Brain pericyte (primary cell): ENCODE measurements at regions not wholly inside any gene's neighbourhood (a gene's known extent, or its start where the extent isn't known, plus 50 kb on each side); places are given as distances from the start of the nearest gene placed in this dataset.
"Not testable (repeated sequence)": the region's sequence is repeated elsewhere in the genome, so short reads cannot be mapped to it uniquely, and the experiment has no call there.

Experiments
- DNase-seq: peaks from one replicate; pipeline ENCODE4 v3.0.0-alpha.2; 2012; ENCODE audit warnings: low read depth, low spot score

DNA sequence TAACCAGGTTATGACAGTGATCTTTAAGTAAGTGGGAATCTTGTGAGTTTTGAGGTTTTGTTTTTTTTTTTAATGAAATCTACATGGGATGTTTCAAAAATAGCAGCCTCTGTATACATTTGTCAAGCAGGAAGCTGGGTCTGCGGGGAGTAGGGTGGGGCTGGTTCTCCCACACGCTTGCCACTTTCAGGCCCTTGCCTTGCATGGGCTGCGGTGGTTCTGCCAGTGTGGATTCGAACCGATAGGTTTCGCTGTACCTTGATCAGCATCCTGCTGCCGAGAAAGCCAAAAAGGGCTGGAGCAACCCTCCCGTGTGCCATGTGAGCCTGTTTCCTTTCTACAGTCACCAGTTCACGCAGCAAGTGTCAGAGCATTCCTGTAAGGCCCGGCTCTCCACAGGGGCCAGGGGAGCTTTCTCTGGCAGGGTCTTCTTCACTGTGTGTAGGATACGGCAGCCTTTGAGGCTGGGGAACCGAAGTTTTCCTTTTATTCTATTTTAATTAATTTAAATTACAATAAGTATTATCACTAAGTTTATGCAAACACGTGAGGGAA lies 79.2 kb upstream of the SAMD11 start:
- DNase-seq: no peak

DNA sequence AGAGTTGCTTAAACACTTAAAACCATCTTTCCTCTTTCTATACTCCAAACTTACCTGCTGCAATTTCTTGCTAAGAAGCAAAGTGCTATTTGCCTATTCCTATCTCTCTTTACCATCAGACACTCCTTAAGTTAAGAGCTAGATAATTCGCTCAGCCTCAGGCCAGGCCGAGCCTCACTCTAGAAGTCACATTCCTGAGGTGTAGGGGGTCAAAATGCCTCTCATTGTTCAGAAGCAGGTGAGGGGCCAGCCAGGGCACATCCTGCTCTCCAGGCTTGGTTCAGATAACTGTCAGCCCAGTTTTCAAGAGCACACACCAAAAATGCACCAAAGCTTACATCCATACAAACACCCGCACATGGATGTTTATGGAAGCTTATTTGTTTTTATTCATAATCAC lies 78.1 kb upstream of the SAMD11 start:
- not testable (repeated sequence) for DNase-seq

GRCh38 chr1:849873-850272 lies 73.8 kb upstream of the SAMD11 start:
- DNase-seq: not testable (repeated sequence)

- DNase-seq: not testable (repeated sequence)
Measured at GRCh38 chr1:850318-850717, 73.4 kb upstream of the SAMD11 start.

GRCh38 chr1:851398-851797 lies 72.3 kb upstream of the SAMD11 start:
- DNase-seq: not testable (repeated sequence)

DNA sequence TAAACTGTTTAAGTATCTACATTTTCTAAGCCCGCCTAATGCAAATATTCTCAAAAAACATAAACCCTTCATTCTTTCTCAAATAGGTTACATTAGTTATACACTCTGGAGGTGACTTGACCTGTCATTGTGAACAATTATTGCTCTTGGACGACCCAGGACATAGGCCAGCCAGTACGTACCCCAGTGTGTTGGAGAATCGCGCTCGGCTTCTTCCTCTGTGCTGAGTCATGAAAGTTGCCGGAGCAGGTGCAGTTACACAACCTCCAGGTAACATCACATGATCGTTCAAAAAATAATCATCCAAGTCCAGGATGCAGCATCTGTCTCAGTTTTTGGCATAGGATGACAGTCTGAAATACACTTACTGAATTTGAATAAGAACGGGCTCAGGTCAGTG lies 71.9 kb upstream of the SAMD11 start:
- DNase-seq: not testable (repeated sequence)

- DNase-seq: not testable (repeated sequence)
Measured at GRCh38 chr1:855202-855981, 68.3 kb upstream of the SAMD11 start.

- DNase-seq: not testable (repeated sequence)
Measured at GRCh38 chr1:856541-857057, 67.1 kb upstream of the SAMD11 start.

GRCh38 chr1:857926-858648 lies 65.6 kb upstream of the SAMD11 start:
- DNase-seq: not testable (repeated sequence)

DNA sequence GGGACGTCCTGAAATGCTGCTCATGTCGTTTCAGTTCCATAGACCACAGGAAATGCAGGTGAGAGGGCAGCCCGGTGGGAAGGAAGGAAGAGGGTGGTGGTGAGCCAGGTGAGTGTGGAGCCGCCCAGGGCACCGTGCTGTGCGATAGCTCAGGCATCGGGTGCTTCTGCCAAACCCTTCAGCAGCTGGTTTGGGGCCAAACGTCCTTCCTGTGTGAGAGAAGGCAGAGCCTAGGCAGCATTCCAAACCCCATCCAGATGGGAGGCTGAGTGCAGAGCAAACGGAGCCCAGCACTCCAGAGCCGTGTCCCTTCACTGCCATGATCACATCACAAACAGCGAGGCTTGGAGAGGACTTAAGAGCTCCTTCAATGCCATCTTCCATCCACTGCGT lies 65.1 kb upstream of the SAMD11 start:
- DNase-seq: not testable (repeated sequence)

GRCh38 chr1:860941-861340 lies 62.8 kb upstream of the SAMD11 start:
- DNase-seq: not testable (repeated sequence)

- no peak for DNase-seq
Measured at GRCh38 chr1:861714-862113, 62.0 kb upstream of the SAMD11 start.

DNA sequence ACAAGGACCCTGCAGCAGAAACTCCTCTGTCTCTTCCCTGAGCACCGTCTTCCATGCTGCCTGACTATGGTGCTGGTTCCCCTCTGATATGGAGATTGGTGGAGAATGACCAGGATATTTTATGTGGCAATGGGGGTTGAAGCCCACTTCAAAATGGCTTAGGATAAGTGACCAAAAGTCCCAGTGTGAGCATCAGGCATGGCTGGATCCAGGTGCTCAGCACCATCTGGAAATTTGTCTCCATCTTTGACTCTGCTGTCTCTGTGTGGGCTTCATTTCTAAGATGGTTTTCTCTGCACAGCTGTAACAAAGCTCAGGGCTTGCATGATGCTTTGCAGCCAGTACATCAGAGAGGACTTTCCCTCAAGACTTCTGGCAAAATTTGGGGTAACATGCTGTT lies 61.1 kb upstream of the SAMD11 start:
- DNase-seq: not testable (repeated sequence)

- not testable (repeated sequence) for DNase-seq
Measured at GRCh38 chr1:865633-866032, 58.1 kb upstream of the SAMD11 start.

DNA sequence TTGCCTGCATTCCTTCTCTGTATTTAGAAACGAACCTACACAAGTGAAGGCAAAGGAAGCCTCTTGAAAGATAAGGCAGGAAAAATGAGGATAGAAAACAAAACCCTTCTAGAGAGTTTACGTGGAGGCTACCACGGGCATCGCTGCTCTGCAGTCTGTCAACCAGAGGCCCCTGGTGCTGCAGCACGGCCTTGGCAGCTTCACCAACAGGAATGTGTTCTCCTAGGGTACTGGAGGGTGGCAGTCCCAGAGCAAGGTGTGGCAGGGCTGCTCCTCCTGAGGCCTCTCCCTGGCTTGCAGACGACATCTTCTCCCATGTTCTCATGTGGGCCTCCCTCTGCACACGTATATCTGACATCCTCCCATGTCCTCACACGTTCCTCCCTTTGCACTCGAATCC lies 57.6 kb upstream of the SAMD11 start:
- no peak for DNase-seq

GRCh38 chr1:866631-867299 lies 57.0 kb upstream of the SAMD11 start:
- not testable (repeated sequence) for DNase-seq

- DNase-seq: not testable (repeated sequence)
Measured at GRCh38 chr1:867550-867949, 56.2 kb upstream of the SAMD11 start.

DNA sequence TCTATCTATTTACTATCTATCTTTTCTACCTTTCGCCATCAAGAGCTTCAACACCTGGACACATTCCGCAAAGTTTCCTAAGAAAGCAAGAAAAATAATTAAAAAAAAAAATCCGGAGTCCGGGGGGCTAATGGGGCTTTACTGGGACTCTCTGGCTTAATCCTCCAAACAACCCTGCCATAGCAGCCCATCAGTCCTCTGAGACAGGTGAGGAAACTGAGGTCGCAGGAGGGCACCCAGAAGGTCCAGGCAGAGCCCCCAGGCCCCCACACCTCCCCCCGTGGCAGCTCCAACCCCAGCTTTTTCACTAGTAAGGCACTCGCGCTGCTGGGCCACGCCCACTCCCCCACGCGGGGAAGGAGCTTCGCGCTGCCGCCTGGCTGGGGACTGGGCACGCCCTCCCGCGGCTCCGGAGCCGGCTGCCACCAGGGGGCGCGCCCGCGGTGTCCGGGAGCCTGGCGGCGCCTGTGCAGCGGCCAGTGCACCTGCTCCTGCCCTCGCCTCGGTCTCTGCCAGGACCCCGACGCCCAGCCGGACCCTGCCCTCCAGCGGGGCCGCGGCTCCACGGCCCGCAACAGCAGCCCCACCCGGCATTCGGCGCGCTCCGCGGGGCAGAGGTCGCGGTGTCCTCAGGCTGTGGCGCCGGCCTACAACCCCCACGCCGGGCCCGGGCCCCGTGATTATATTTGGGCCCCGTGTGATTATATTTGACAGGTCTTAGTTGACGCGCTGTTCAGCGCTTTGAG lies 54.1 kb upstream of the SAMD11 start:
- DNase-seq: no peak
